ENCODE measurements at regions not wholly inside any gene's neighbourhood (a gene's known extent, or its start where the extent isn't known, plus 50 kb on each side); places are given as distances from the start of the nearest gene placed in this dataset.

- FAIRE-seq (no peak), DNase-seq (ENCODE audit: insufficient read length, low spot score) (no peak)
- TF ChIP-seq CTCF (IDR thresholded peaks at IDR 0.05; ENCODE audit: insufficient read depth, missing control alignments), result no peak
Observed at GRCh38 chr11:36885154-36885553, 287.1 kb upstream of the RAG2 start.

DNA sequence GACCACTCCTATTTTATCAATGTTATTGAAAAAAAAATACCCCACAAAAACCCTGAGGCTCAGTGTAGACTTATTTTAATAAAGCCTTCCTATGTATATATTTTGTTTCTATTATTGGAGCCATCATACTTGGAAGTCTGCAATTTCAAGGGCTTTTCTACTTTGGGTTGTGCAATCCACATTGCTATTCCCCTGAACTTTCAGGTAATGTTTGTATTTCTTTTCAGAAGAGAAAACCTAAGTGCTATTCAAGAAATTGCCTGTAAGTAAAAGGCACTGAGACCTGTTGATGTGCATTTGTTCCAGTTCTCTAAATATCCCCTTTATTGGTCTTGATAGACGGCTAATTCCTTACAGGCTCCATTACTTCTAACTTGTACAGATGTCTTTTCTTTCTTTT is 280.7 kb upstream of the RAG2 start:
- DNase-seq (ENCODE audit: insufficient read length, low spot score) (no peak), FAIRE-seq (no peak)
- no peak for TF ChIP-seq CTCF (IDR thresholded peaks at IDR 0.05; ENCODE audit: insufficient read depth, missing control alignments)

GRCh38 chr11:36877149-36877548 is 279.1 kb upstream of the RAG2 start:
- TF ChIP-seq CTCF (IDR thresholded peaks at IDR 0.05; ENCODE audit: insufficient read depth, missing control alignments), result no peak
- FAIRE-seq (no peak), DNase-seq (ENCODE audit: insufficient read length, low spot score) (no peak)

DNA sequence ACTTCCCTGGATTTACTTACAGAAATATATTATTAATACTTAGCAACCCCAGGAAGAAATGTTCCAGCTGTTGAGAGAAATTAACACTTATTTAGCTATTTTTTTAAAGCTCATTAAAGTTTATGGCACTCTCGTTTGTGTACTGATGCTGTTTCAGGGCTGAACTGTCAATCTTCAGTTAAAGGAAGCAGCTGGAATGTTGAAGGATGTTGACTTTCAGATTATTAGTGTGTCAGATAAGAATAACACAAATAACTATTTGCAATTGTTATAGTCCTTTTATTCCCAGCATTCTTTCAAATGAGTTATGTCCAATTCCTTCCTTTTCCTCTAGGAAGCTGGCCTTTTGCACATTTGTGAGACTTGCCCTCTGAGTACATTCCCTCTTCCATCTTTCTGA is 278.2 kb upstream of the RAG2 start:
- DNase-seq (ENCODE audit: insufficient read length, low spot score), result no peak
- no peak for FAIRE-seq
- no peak for TF ChIP-seq CTCF (IDR thresholded peaks at IDR 0.05; ENCODE audit: insufficient read depth, missing control alignments)

GRCh38 chr11:36874291-36874690 is 276.3 kb upstream of the RAG2 start:
- DNase-seq (ENCODE audit: insufficient read length, low spot score) (no peak), FAIRE-seq (no peak)
- no peak for TF ChIP-seq CTCF (IDR thresholded peaks at IDR 0.05; ENCODE audit: insufficient read depth, missing control alignments)

DNA sequence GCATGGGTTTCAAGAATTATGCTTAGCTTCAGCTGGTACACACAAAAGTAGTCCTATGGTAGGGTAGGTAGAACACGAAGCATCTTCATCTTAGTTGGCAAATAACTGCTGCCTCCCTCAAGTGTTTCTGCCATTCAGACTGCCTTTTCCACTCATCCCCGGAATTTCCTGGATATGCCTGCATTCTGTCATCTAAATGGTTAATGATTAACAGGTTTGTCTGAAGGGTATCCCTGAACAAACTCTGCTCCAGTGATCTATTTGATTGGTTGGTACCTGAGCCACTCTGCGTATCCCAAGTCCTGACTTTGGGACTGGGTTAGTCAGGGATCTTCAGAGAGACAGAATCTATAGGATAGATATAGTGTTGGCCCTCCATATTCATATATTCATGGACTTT is 272.3 kb upstream of the RAG2 start:
- FAIRE-seq, result no peak
- TF ChIP-seq CTCF (IDR thresholded peaks at IDR 0.05; ENCODE audit: insufficient read depth, missing control alignments), result no peak
- DNase-seq (ENCODE audit: insufficient read length, low spot score), result no peak

- TF ChIP-seq CTCF (IDR thresholded peaks at IDR 0.05; ENCODE audit: insufficient read depth, missing control alignments), result no peak
- DNase-seq (ENCODE audit: insufficient read length, low spot score), result no peak
- no peak for FAIRE-seq
Observed at GRCh38 chr11:36868380-36868779, 270.3 kb upstream of the RAG2 start.
